Lower lobe of right lung (tissue), 2 donors: ENCODE measurements at regions not wholly inside any gene's neighbourhood (a gene's known extent, or its start where the extent isn't known, plus 50 kb on each side); places are given as distances from the start of the nearest gene placed in this dataset.

Experiments used
- ATAC-seq, 2 donors: fragments of 200-7000 bp; cut with Tn5 transposase; one replicate each; pipeline ENCODE4 v1.9.1; 2020 to 2022; ENCODE audit warnings: mild to moderate bottlenecking in 2 of 2, moderate library complexity in 2 of 2
- DNase-seq: peaks from one replicate; pipeline ENCODE4 v3.0.0-alpha.2; 2020
- H3K27ac ChIP-seq: fragments of 200-600 bp; one replicate; pipeline ENCODE4 v1.8.0; 2022
- H3K27me3 ChIP-seq: fragments of 200-600 bp; one replicate; pipeline ENCODE4 v1.8.0; 2022; ENCODE audit warnings: low read depth
- H3K36me3 ChIP-seq: fragments of 200-600 bp; one replicate; pipeline ENCODE4 v1.8.0; 2022; ENCODE audit warnings: mild to moderate bottlenecking
- H3K4me1 ChIP-seq: fragments of 200-600 bp; one replicate; pipeline ENCODE4 v1.8.0; 2022
- H3K4me3 ChIP-seq: fragments of 200-600 bp; one replicate; pipeline ENCODE4 v1.8.0; 2022; ENCODE audit warnings: mild to moderate bottlenecking
- H3K9me3 ChIP-seq: fragments of 200-600 bp; one replicate; pipeline ENCODE4 v1.8.0; 2022
- CTCF ChIP-seq: fragments of 200-600 bp; IDR thresholded peaks from one replicate; pipeline ENCODE4 v1.8.0; 2022; ENCODE audit warnings: antibody characterized with exemption, mild to moderate bottlenecking
- intact Hi-C: fragments of 100-400 bp; cut with DNase I; formaldehyde crosslinking; loops from one replicate; pipeline ENCODE4 v1.11.0; 2022
- donor health status: DM: no; HTN: yes; CAD: no; lungs with severe emphysema.

- intact Hi-C loops = no loop called here
- Histone ChIP-seq H3K36me3 (no peaks in the 10 kb centered on the region), H3K4me3 (no peak overlapping the region), H3K27ac (no peak overlapping the region), H3K9me3 (no peaks in the 10 kb centered on the region), H3K27me3 (no peaks in the 10 kb centered on the region), H3K4me1 (no peaks in the 10 kb centered on the region)
- no peak for DNase-seq
- ATAC-seq = no peak
- no peak for TF ChIP-seq CTCF
Observed at GRCh38 chr1:239662950-239663349, 276.6 kb downstream of the CHRM3 start.

- TF ChIP-seq CTCF = no peak
- DNase-seq = no peak
- H3K4me3 ChIP-seq = no peak overlapping the region
- H3K4me1 ChIP-seq = no peaks in the 10 kb centered on the region
- no peaks in the 10 kb centered on the region for H3K9me3 ChIP-seq
- no peaks in the 10 kb centered on the region for H3K36me3 ChIP-seq
- H3K27me3 ChIP-seq = no peaks in the 10 kb centered on the region
- ATAC-seq = no peak
- intact Hi-C loops = no loop called here
- H3K27ac ChIP-seq = no peak overlapping the region
Observed at GRCh38 chr1:239672256-239672655, 285.9 kb downstream of the CHRM3 start.

GRCh38 chr1:239675735-239676134, 289.4 kb downstream of the CHRM3 start:
- no peak for TF ChIP-seq CTCF
- Histone ChIP-seq H3K4me3 (no peak overlapping the region), H3K9me3 (no peaks in the 10 kb centered on the region), H3K36me3 (no peaks in the 10 kb centered on the region), H3K4me1 (no peaks in the 10 kb centered on the region), H3K27ac (no peak overlapping the region), H3K27me3 (no peaks in the 10 kb centered on the region)
- intact Hi-C loops = no loop called here
- DNase-seq (no peak), ATAC-seq (no peak)

- no peak overlapping the region for H3K4me3 ChIP-seq
- peak in 1 of 2 donors; percentile 59 for ATAC-seq
Observed at GRCh38 chr1:239676522-239677273, 290.3 kb downstream of the CHRM3 start.

GRCh38 chr1:239677362-239677761, 291.0 kb downstream of the CHRM3 start:
- no peak for TF ChIP-seq CTCF
- no peak for DNase-seq
- Histone ChIP-seq H3K4me1 (no peaks in the 10 kb centered on the region), H3K27ac (no peak overlapping the region), H3K27me3 (no peaks in the 10 kb centered on the region), H3K4me3 (no peak overlapping the region), H3K9me3 (no peaks in the 10 kb centered on the region), H3K36me3 (no peaks in the 10 kb centered on the region)
- intact Hi-C loops = no loop called here
- no peak for ATAC-seq

More at GRCh38 chr1:239676522-239677273, 290.3 kb downstream of the CHRM3 start:
- intact Hi-C loops = no loop called here
- Histone ChIP-seq H3K4me1 (no peaks in the 10 kb centered on the region), H3K9me3 (no peaks in the 10 kb centered on the region), H3K36me3 (no peaks in the 10 kb centered on the region), H3K27ac (no peak overlapping the region), H3K27me3 (no peaks in the 10 kb centered on the region)
- no peak for DNase-seq
- no peak for TF ChIP-seq CTCF
